IMR-90 (cell line): ENCODE measurements at regions not wholly inside any gene's neighbourhood (a gene's known extent, or its start where the extent isn't known, plus 50 kb on each side); places are given as distances from the start of the nearest gene placed in this dataset.

Experiments
- ATAC-seq: fragments of 200-7000 bp; cut with Tn5 transposase; 2 replicates; pipeline ENCODE4 v1.9.1; 2020; ENCODE audit warnings: low read depth, mild to moderate bottlenecking, moderate library complexity
- BruUV-seq: library from RNA; stranded (reverse); fragments of 400-500 nt; replicated peaks from 2 replicates; lab custom pipeline; 2021; lab: Mats Ljungman, UMichigan
- CTCF ChIA-PET: fragments of 300-600 bp; formaldehyde crosslinking; extraction: SDS; loops from one replicate; lab custom pipeline; 2021; ENCODE audit warnings: antibody characterized with exemption; lab: Yijun Ruan, JAX
- POLR2A ChIA-PET: fragments of 300-600 bp; sonication (Branson Sonifier 250); formaldehyde crosslinking; loops from one replicate; lab custom pipeline; 2022; ENCODE audit warnings: antibody characterized with exemption; ENCODE audit not compliant: unreplicated experiment; lab: Charles Lee
- DNase-seq: peaks from one replicate; pipeline ENCODE4 v3.0.0; 2013
- H2AFZ ChIP-seq: replicated peaks from 2 replicates; pipeline ENCODE3; 2013; ENCODE audit warnings: low read length, mild to moderate bottlenecking; ENCODE audit not compliant: poor library complexity
- H2AK5ac ChIP-seq: 2 replicates; pipeline ENCODE4 v1.6.1; 2013; ENCODE audit warnings: low read depth, low read length, inconsistent platforms
- H2AK9ac ChIP-seq: replicated peaks from 2 replicates; pipeline ENCODE3; 2013; ENCODE audit warnings: mild to moderate bottlenecking, low read depth, low read length, moderate library complexity; ENCODE audit not compliant: poor library complexity
- H2BK120ac ChIP-seq: 2 replicates; pipeline ENCODE4 v1.6.1; 2013; ENCODE audit warnings: low read depth, low read length, inconsistent platforms
- H2BK15ac ChIP-seq: 3 replicates; pipeline ENCODE4 v1.6.1; 2013; ENCODE audit warnings: low read depth, low read length, inconsistent platforms
- H2BK20ac ChIP-seq: 2 replicates; pipeline ENCODE4 v1.6.1; 2013; ENCODE audit warnings: low read depth, mild to moderate bottlenecking, inconsistent platforms, low read length, moderate library complexity
- H2BK5ac ChIP-seq: 2 replicates; pipeline ENCODE4 v1.6.1; 2013; ENCODE audit warnings: mild to moderate bottlenecking, low read depth, low read length, inconsistent platforms; ENCODE audit not compliant: poor library complexity, severe bottlenecking
- H3K14ac ChIP-seq: replicated peaks from 2 replicates; pipeline ENCODE4 v1.6.1; 2013; ENCODE audit warnings: low read depth, low read length, inconsistent platforms
- H3K18ac ChIP-seq: 2 replicates; pipeline ENCODE4 v1.6.1; 2013; ENCODE audit warnings: low read depth, low read length, control low read depth
- H3K23ac ChIP-seq: 2 replicates; pipeline ENCODE4 v1.6.1; 2013; ENCODE audit warnings: low read depth, low read length, inconsistent platforms
- H3K27ac ChIP-seq: 2 replicates; pipeline ENCODE4 v1.5.1; 2013; ENCODE audit warnings: mild to moderate bottlenecking, control low read depth, low read length; ENCODE audit not compliant: insufficient read depth
- H3K27me3 ChIP-seq: 2 replicates; pipeline ENCODE4 v1.6.1; 2013; ENCODE audit warnings: low read length; ENCODE audit not compliant: control insufficient read depth, insufficient read depth
- H3K36me3 ChIP-seq: 2 replicates; pipeline ENCODE4 v1.6.1; 2013; ENCODE audit warnings: low read length, mixed read lengths; ENCODE audit not compliant: control insufficient read depth, insufficient read depth
- H3K4ac ChIP-seq: 2 replicates; pipeline ENCODE4 v1.6.1; 2013; ENCODE audit warnings: low read depth, low read length, inconsistent platforms
- H3K4me1 ChIP-seq: 2 replicates; pipeline ENCODE4 v1.6.1; 2013; ENCODE audit warnings: low read length, mixed read lengths; ENCODE audit not compliant: control insufficient read depth, insufficient read depth
- H3K4me2 ChIP-seq: 2 replicates; pipeline ENCODE4 v1.6.1; 2013; ENCODE audit warnings: low read depth, mild to moderate bottlenecking, control low read depth, low read length, moderate library complexity
- H3K4me3 ChIP-seq: 2 replicates; pipeline ENCODE4 v1.5.1; 2013; ENCODE audit warnings: low read depth, mild to moderate bottlenecking, control low read depth, low read length, moderate library complexity; ENCODE audit not compliant: insufficient read depth
- H3K56ac ChIP-seq: 2 replicates; pipeline ENCODE4 v1.6.1; 2013; ENCODE audit warnings: low read length, inconsistent platforms; ENCODE audit not compliant: insufficient read depth; ENCODE audit errors: extremely low read depth
- H3K79me1 ChIP-seq, 2 experiments: 2 replicates each; pipeline ENCODE4 v1.6.1; 2013; ENCODE audit warnings: low read length in 2 of 2, inconsistent platforms in 1 of 2, low read depth in 1 of 2
- H3K9ac ChIP-seq: 2 replicates; pipeline ENCODE4 v1.6.1; 2013; ENCODE audit warnings: low read depth, low read length, control low read depth
- H3K9me1 ChIP-seq: 2 replicates; pipeline ENCODE4 v1.6.1; 2013; ENCODE audit warnings: low read length, inconsistent platforms; ENCODE audit not compliant: insufficient read depth
- H3K9me3 ChIP-seq: 2 replicates; pipeline ENCODE4 v1.6.1; 2013; ENCODE audit warnings: low read length; ENCODE audit not compliant: control insufficient read depth, insufficient read depth
- H4K20me1 ChIP-seq: 2 replicates; pipeline ENCODE4 v1.6.1; 2013; ENCODE audit warnings: low read length, inconsistent platforms; ENCODE audit not compliant: insufficient read depth
- H4K5ac ChIP-seq: 2 replicates; pipeline ENCODE4 v1.6.1; 2013; ENCODE audit warnings: mild to moderate bottlenecking, low read depth, low read length, control low read depth
- H4K8ac ChIP-seq, 2 experiments: 2 replicates each; pipeline ENCODE4 v1.6.1; 2013; ENCODE audit warnings: low read depth in 2 of 2, low read length in 2 of 2, control low read depth in 1 of 2, inconsistent platforms in 1 of 2
- H4K91ac ChIP-seq: 2 replicates; pipeline ENCODE4 v1.6.1; 2013; ENCODE audit warnings: low read depth, low read length, inconsistent platforms; ENCODE audit not compliant: insufficient read depth
- CEBPB ChIP-seq: IDR thresholded peaks from 2 replicates; pipeline ENCODE4 v1.6.1; 2012; ENCODE audit warnings: low read depth, low read length, improper control_type of control experiment
- CHD1 ChIP-seq: IDR thresholded peaks from 2 replicates; pipeline ENCODE4 v1.6.1; 2012; ENCODE audit warnings: low read depth, low read length, improper control_type of control experiment
- FOS ChIP-seq: fragments of 150-350 bp; IDR thresholded peaks from 2 replicates; pipeline ENCODE4 v1.6.1; 2016; ENCODE audit warnings: low read depth, low read length
- NFE2L2 ChIP-seq: fragments of 150-350 bp; IDR thresholded peaks from 2 replicates; pipeline ENCODE4 v1.6.1; 2016; ENCODE audit warnings: low read depth, mild to moderate bottlenecking, low read length
- RAD21 ChIP-seq: IDR thresholded peaks from 2 replicates; pipeline ENCODE4 v1.6.1; 2012; ENCODE audit warnings: low read length, improper control_type of control experiment
- RCOR1 ChIP-seq: IDR thresholded peaks from 2 replicates; pipeline ENCODE4 v1.6.1; 2012; ENCODE audit warnings: mild to moderate bottlenecking, low read length, improper control_type of control experiment; ENCODE audit not compliant: insufficient replicate concordance
- SMC3 ChIP-seq: fragments of 150-350 bp; IDR thresholded peaks from 2 replicates; pipeline ENCODE4 v1.6.1; 2016; ENCODE audit warnings: low read depth, mild to moderate bottlenecking, antibody characterized with exemption, low read length, moderate library complexity
- WGBS, 2 experiments: methylation state at CpG; one replicate each; pipeline versions ENCODE4 v1.1.5 to v1.1.7; 2013; ENCODE audit warnings: missing lambda C conversion rate in 2 of 2; ENCODE audit not compliant: insufficient read length in 1 of 2; ENCODE audit errors: extremely low coverage in 2 of 2; 5-methylcytosine and 5-hydroxymethylcytosine counted together
- dilution Hi-C: fragments of 300-500 bp; cut with HindIII; formaldehyde crosslinking; loops from one replicate; pipeline ENCODE4 v1.14.3; 2018; ENCODE audit warnings: low sequenced_read_pairs; ENCODE audit not compliant: unreplicated experiment
- in situ Hi-C: fragments of 300-500 bp; cut with MboI; formaldehyde crosslinking; loops from 3 replicates; pipeline ENCODE4 v1.14.3; 2019; ENCODE audit warnings: low sequenced_read_pairs, inconsistent platforms, mixed read lengths
- intact Hi-C: fragments of 100-400 bp; cut with micrococcal nuclease; formaldehyde crosslinking; loops from 2 replicates; pipeline ENCODE4 v1.10.0; 2022
- TF ChIP-seq, protein P1 (sequence below): fragments of 150-350 bp; IDR thresholded peaks from 2 replicates; pipeline ENCODE4 v1.6.1; 2017; ENCODE audit warnings: mild to moderate bottlenecking, antibody characterized with exemption, low read length, low read depth
- TF ChIP-seq, protein P2 (sequence below): fragments of 150-350 bp; IDR thresholded peaks from 2 replicates; pipeline ENCODE4 v1.6.1; 2016; ENCODE audit warnings: low read depth, mild to moderate bottlenecking, low read length, moderate library complexity, borderline replicate concordance
- TF ChIP-seq, protein P3 (sequence below): conservative IDR thresholded peaks from 2 replicates; pipeline ENCODE4 v1.5.1; 2012; ENCODE audit warnings: mild to moderate bottlenecking, low read depth, low read length, improper control_type of control experiment

DNA sequence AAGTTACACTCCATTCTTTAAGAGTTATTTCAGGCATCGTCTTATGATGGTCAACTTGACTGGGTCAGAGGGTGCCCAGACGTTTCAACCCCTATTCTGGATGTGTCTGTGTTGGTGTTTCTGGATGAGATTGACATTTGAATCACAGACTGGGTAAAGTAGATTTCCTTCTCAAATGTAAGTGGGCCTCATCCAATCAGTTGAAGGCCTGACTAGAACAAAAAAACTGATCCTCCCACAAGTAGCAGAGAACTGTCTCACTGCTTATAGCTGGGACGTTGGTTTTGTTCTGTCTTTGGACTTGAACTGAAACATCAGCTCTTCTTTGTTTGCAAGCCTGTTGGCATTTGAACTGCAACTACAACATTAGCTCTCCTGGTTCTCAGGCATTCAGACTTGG, 76.3 kb upstream of the LYZL1 start:
- Histone ChIP-seq H2AFZ (no peak overlapping the region), H3K4me2 (no peak overlapping the region), H3K18ac (no peak overlapping the region), H2AK9ac (no peak overlapping the region), H3K4ac (no peak overlapping the region), H3K9me3 (peaks cover 10% of the 10 kb centered on the region), H4K91ac (no peak overlapping the region), H3K56ac (no peak overlapping the region), H3K4me3 (no peak overlapping the region), H3K79me1 (no peaks in the 10 kb centered on the region), H3K27me3 (peaks cover 20% of the 10 kb centered on the region), H2BK5ac (no peak overlapping the region), H3K36me3 (no peaks in the 10 kb centered on the region), H3K27ac (no peak overlapping the region), H3K4me1 (no peaks in the 10 kb centered on the region), H3K14ac (no peak overlapping the region), H2BK120ac (no peak overlapping the region), H2AK5ac (no peak overlapping the region), H2BK20ac (no peak overlapping the region), H3K9ac (no peak overlapping the region), H3K23ac (no peak overlapping the region), H4K8ac (no peak overlapping the region), H4K5ac (no peak overlapping the region), H2BK15ac (no peak overlapping the region), H4K20me1 (no peaks in the 10 kb centered on the region), H3K9me1 (no peaks in the 10 kb centered on the region)
- WGBS, 2 experiments, result no CpG with 5 or more reads among the region's 3 CpGs
- intact Hi-C loops, result no loop called here
- no TSS peak for BruUV-seq
- POLR2A ChIA-PET, result no interaction called here
- no peak for TF ChIP-seq CEBPB
- no peak for TF ChIP-seq FOS
- no peak for TF ChIP-seq NFE2L2
- no peak for TF ChIP-seq SMC3
- TF ChIP-seq, protein P1, sequence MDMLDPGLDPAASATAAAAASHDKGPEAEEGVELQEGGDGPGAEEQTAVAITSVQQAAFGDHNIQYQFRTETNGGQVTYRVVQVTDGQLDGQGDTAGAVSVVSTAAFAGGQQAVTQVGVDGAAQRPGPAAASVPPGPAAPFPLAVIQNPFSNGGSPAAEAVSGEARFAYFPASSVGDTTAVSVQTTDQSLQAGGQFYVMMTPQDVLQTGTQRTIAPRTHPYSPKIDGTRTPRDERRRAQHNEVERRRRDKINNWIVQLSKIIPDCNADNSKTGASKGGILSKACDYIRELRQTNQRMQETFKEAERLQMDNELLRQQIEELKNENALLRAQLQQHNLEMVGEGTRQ, result no peak
- TF ChIP-seq, protein P2, sequence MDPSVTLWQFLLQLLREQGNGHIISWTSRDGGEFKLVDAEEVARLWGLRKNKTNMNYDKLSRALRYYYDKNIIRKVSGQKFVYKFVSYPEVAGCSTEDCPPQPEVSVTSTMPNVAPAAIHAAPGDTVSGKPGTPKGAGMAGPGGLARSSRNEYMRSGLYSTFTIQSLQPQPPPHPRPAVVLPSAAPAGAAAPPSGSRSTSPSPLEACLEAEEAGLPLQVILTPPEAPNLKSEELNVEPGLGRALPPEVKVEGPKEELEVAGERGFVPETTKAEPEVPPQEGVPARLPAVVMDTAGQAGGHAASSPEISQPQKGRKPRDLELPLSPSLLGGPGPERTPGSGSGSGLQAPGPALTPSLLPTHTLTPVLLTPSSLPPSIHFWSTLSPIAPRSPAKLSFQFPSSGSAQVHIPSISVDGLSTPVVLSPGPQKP, result no peak
- TF ChIP-seq RAD21, result no peak
- TF ChIP-seq RCOR1, result no peak
- TF ChIP-seq, protein P3, sequence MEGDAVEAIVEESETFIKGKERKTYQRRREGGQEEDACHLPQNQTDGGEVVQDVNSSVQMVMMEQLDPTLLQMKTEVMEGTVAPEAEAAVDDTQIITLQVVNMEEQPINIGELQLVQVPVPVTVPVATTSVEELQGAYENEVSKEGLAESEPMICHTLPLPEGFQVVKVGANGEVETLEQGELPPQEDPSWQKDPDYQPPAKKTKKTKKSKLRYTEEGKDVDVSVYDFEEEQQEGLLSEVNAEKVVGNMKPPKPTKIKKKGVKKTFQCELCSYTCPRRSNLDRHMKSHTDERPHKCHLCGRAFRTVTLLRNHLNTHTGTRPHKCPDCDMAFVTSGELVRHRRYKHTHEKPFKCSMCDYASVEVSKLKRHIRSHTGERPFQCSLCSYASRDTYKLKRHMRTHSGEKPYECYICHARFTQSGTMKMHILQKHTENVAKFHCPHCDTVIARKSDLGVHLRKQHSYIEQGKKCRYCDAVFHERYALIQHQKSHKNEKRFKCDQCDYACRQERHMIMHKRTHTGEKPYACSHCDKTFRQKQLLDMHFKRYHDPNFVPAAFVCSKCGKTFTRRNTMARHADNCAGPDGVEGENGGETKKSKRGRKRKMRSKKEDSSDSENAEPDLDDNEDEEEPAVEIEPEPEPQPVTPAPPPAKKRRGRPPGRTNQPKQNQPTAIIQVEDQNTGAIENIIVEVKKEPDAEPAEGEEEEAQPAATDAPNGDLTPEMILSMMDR, result no peak
- no peak for TF ChIP-seq CHD1
- ATAC-seq, result no peak
- dilution Hi-C loops, result no loop called here
- CTCF ChIA-PET, result no interaction called here
- in situ Hi-C loops, result no loop called here
- DNase-seq, result no peak
